GM13976 (cell line): ENCODE measurements at regions not wholly inside any gene's neighbourhood (a gene's known extent, or its start where the extent isn't known, plus 50 kb on each side); places are given as distances from the start of the nearest gene placed in this dataset.

Experiments used
- DNase-seq: peaks from one replicate; pipeline ENCODE4 v3.0.0; 2012; ENCODE audit warnings: low spot score
- in situ Hi-C: fragments of 300-500 bp; cut with MboI; formaldehyde crosslinking; loops from one replicate; pipeline ENCODE4 v1.12.0; 2022; ENCODE audit warnings: low sequenced_read_pairs, mixed read lengths, inconsistent platforms; ENCODE audit not compliant: unreplicated experiment
- TF ChIP-seq, protein P1 (sequence below): IDR thresholded peaks from 2 replicates; pipeline ENCODE4 v1.5.1; 2012; ENCODE audit warnings: borderline replicate concordance, mild to moderate bottlenecking; ENCODE audit not compliant: insufficient read depth; ENCODE audit errors: extremely low read depth, missing control alignments, control extremely low read depth

DNA sequence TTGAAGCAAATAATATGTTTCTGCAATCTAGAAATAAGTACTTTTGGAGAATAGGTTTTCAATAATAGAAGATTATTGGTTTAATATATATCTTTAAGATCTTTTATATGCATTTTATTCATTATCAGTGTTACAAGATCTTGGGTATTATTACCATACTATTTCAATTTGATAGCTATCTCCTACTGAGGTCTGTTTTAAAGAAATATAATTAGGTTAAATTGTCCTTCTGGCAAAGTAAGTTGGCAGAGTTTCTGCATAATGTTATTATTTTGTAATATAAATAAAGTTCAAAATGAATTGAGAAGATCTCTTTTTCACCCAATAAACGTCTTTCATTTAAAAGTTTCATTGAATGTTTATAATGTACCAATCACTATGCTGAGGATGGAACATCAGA is 443.7 kb downstream of the FAT4 start:
- in situ Hi-C loops = no loop called here
- TF ChIP-seq, protein P1, sequence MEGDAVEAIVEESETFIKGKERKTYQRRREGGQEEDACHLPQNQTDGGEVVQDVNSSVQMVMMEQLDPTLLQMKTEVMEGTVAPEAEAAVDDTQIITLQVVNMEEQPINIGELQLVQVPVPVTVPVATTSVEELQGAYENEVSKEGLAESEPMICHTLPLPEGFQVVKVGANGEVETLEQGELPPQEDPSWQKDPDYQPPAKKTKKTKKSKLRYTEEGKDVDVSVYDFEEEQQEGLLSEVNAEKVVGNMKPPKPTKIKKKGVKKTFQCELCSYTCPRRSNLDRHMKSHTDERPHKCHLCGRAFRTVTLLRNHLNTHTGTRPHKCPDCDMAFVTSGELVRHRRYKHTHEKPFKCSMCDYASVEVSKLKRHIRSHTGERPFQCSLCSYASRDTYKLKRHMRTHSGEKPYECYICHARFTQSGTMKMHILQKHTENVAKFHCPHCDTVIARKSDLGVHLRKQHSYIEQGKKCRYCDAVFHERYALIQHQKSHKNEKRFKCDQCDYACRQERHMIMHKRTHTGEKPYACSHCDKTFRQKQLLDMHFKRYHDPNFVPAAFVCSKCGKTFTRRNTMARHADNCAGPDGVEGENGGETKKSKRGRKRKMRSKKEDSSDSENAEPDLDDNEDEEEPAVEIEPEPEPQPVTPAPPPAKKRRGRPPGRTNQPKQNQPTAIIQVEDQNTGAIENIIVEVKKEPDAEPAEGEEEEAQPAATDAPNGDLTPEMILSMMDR = no peak
- DNase-seq = no peak

DNA sequence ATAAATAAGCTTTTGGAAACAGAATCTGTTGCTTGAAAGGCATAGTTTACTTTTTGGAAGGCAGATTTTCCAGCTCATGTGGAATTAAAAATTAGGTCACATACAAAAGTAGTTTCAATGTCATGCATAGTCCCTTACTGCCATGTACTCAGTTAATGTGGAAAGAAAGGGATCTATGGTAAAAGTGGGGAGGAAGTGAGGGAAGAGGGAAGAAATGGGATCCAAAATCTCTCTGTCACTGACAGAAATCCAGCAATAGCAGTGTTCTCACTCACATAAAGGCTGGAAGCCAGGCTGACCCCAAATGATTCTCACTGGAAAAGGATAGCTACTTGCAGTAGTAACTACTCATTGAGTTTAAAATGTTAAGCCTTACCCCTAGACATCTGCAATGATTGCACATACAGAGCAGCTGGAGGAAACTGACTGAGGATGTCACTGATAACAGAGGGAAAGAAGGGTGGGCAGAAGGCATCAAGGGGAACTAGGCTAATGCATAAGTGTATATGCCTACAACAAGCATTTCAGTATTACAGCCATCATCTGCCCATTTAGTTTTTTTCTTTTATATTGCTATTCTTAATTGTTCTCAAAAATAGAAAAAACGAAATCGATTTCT is 445.6 kb downstream of the FAT4 start:
- no peak for DNase-seq
- in situ Hi-C loops = no loop called here
- TF ChIP-seq, protein P1 = no peak

DNA sequence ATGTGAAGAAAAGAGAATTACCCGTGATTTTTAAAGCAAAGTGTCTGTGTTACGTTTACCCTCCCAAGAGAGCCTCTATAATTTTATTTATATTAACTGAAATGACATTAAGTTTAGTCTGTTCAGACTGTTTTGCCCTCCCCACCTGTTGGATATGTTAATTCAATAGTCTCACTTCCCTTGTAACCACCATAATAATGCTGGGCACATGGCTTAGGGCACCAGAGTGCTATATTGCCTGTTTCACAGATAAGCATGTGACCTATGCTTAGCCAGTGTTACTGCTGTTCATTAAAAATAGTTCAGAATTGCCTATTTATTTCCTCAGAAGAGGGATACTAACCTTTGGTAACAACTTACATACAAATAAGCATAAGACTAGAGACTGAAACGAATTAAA is 446.2 kb downstream of the FAT4 start:
- TF ChIP-seq, protein P1 = no peak
- no peak for DNase-seq
- in situ Hi-C loops = no loop called here

DNA sequence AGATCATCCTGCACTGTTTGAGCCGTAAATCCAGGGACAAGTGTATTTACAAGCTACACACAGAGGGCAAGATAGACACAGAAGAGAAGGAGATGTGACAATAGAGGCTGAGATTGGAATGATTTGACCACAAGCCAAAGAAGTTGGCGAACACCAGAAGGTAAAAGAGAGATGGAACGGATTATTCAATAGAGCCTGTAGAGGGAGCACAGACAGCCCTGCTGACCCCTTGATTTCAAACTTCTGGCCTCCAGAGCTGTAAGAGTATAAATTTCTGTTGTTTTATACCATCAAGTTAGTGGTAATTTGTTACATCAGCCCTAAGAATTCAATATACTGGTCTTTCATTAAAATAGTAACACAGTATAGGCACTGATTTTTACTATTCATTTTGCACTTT is 447.8 kb downstream of the FAT4 start:
- TF ChIP-seq, protein P1 = no peak
- in situ Hi-C loops = no loop called here
- DNase-seq = no peak

DNA sequence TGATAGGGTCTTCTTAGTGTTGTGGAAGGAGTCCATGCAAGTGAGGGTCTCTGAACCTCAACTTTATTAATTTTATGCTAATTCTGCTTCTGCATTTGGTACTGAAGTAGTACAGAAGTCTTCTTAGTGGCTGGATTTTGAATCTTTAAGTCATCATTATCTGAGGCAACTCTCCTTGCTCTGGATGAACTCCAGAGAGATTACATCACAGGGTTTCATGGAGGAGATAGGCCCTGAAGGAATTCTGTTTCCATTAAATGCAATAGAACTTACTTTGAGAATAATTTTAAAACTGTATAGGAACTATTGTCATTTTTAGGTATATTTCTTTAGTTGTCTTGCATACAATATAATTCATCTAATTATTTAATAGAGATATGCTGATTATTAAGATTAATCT is 451.2 kb downstream of the FAT4 start:
- TF ChIP-seq, protein P1 = no peak
- in situ Hi-C loops = no loop called here
- no peak for DNase-seq

DNA sequence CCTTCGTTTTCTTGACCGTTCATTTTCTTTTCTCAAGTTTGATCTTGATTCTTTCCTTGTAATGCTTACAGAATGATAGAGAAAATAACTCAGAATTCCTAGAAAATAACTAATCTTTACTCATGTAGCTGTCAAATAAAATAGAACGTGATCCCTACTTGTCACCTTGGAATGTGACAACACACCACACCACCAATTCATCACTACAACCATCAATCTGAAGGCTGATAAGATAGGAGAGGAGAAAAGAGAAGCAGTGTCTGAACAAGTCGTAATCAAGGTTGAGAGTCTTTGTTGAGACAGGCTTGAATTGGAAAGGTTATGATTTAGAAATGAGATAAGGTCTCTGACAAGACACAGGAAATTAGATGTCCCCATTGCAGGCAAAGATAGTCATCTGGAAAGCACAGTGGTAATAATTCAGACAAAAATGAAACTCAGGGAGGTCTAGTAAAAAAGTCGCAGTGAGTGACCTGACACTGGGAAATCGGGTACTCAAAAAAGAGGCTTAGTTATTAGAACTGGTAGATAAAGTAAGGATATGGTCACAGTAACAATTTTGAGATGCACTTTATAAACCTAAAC is 456.2 kb downstream of the FAT4 start:
- TF ChIP-seq, protein P1 = no peak
- in situ Hi-C loops = no loop called here
- DNase-seq = no peak
